ENCODE measurements at regions not wholly inside any gene's neighbourhood (a gene's known extent, or its start where the extent isn't known, plus 50 kb on each side); places are given as distances from the start of the nearest gene placed in this dataset.

DNA sequence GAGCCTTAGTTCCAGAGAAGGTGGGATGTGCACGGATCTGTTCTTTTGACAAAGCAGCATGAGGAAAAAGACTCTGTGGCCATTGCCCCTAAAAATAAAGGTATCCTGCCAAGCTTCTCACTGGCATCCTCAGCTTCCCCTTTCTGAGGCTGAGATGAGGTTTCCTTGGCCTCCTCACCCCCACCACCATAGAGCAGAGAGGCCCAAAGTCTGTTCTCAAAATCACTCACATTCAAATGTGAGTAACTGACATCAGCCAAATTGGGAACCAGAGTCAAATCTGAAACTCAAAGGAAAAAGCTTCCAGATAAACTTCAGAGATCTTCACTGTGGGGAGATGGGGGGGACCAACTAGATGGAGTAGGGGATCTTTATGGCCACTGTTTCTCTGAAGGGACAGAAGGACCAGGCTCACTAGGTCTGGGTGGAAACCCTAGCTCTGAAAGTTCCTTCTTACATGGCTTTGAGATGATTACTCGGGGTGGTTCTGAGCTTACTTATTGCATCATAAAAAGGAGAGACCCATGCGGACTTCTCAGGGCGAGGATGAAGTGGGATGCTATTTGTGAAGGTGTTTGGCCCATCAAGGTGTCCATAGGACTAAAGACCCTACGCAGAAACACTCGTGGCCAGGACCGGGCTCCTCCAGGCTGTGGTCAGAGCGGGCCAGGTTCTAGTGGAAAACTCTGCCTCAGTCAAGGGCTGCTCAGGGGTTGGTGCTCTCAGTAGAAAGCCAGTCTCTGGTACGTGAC, 61.5 kb upstream of the MEF2A start:
- TF ChIP-seq EP300 (IDR thresholded peaks at IDR 0.05; ENCODE audit: borderline replicate concordance) = no peak

DNA sequence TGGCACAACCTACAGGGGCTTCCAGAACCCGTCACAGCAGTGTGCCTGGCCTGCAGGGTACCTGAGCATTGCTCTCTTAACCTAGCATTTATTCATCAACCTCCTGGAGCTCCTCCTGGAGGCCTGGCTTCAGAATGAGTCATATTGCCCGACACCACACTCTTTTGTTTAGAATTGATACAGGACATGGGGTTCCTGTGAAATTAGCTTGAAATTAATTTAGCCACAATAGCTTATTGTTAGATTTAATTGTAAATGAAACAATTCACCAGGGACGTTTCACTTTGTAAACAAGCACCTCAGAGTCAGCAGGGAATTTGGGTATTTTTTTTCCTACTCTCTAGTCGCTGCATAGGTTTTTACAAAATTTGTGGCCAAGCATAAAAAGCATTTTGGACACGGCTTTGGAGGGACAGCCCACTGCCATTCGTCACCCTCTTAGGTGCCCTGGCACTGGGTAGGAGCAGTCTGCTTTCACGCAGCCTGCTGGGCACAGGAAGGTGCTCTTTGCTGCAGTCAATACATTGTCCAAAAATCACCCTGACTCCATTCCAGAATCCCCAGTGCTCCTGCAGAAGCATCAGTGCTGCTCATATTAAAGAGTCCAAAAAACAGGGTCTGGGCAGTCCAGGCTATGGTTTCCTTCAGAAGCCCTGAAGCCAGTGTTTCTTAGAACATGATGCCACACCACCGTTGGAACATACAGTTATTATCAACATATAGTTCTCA, 60.8 kb upstream of the MEF2A start:
- TF ChIP-seq ZBTB7A (IDR thresholded peaks at IDR 0.05; ENCODE audit: low read depth) = no peak
- TF ChIP-seq NFIC (IDR thresholded peaks at IDR 0.05) = no peak
- TF ChIP-seq RAD21 (IDR thresholded peaks at IDR 0.05; ENCODE audit: low read depth) = peak; percentile 36; the same call in 1 of the 2 replicates
- TF ChIP-seq EGR1 (IDR thresholded peaks at IDR 0.05) = no peak

DNA sequence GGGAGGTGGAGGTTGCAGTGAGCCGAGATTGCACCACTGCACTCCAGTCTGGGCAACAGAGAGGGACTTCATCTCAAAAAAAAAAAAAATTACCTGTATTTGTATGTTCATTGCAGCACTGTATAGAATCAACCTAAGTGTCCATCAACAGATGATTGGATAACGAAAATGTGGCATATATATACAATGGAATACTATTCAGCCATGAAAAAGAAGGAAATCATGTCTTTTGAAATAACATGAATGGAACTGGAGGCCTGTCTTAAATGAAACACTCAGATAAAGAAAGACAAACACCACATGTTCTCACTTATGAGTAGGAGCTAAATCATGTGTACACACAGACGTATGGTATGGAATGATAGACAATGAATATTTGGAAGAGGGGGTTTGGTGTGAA, 59.4 kb upstream of the MEF2A start:
- TF ChIP-seq CEBPB (IDR thresholded peaks at IDR 0.05) (no peak), CREB1 (IDR thresholded peaks at IDR 0.05; ENCODE audit: low read depth) (no peak), ZBTB7A (IDR thresholded peaks at IDR 0.05; ENCODE audit: low read depth) (no peak), EP300 (IDR thresholded peaks at IDR 0.05; ENCODE audit: borderline replicate concordance) (no peak)
- TF ChIP-seq, protein P1, sequence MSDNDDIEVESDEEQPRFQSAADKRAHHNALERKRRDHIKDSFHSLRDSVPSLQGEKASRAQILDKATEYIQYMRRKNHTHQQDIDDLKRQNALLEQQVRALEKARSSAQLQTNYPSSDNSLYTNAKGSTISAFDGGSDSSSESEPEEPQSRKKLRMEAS (IDR thresholded peaks at IDR 0.05) = no peak

DNA sequence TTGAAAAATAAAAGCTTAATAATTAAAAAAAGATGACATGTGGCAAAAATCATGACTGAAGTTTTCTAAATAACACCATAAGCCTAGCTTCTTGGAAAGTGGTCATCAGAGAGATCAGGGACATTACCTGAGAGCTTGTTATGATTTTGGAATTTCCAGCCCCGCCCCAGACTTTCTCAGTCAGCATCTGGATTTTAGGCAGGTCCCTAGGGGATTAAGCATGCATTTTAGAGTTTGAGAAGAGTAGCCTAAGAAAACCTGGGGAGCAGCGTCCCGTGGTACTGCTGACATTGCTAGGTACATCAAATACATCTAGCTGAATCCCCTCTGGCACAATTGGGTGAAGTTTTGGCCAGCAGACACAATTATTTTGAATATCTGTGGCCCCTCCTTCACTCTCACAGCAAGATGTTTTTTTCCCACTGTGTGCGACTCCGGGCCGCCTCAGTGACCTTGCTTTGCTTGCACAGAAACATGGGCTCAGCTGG, 58.7 kb upstream of the MEF2A start:
- TF ChIP-seq, protein P1 (IDR thresholded peaks at IDR 0.05) = no peak
- TF ChIP-seq NFIC (IDR thresholded peaks at IDR 0.05) = no peak

DNA sequence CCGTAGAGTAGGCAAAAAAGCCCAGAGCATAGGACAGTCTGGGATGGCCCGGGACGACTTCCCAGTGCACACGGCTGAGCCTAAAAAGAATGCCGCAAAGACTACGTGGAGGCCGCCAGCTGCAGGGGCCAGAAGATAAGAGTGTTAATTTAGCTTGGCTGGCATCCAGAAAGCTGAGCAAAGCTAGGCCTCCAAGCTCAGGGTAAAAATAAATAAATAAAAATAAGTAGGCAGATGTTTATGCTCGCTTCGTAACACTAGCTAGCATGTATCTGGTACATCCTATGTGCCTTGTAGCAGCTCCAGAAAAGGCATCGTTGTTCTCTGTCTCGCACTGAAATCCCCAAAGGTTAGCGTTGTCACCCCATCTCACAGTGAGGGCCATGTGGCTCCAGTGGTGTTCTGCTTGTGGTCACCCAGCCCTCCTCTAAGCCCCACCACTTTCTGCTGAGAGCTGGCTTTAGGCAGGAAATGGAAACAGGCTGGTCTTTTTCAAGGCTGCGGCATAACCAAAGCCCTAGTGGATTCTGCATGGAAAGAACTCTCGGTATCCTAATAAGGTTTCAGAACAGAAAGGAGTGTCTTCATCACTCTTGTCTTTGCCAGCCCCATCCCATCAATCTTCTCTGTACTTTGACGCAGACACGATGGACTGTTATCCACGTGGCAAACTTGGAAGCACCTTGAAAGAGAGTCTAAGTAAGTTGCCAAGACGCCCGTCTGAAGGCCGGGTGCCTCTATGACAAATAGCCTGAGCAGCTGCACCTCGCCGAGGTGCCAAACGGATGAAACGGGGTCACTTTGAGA, 58.1 kb upstream of the MEF2A start:
- TF ChIP-seq EGR1 (IDR thresholded peaks at IDR 0.05) (no peak), TAF1 (IDR thresholded peaks at IDR 0.05; ENCODE audit: low read depth) (no peak), NFIC (IDR thresholded peaks at IDR 0.05) (no peak), CEBPB (IDR thresholded peaks at IDR 0.05) (no peak), YY1 (IDR thresholded peaks at IDR 0.05; ENCODE audit: low read depth) (no peak), ZBTB7A (IDR thresholded peaks at IDR 0.05; ENCODE audit: low read depth) (no peak), RAD21 (IDR thresholded peaks at IDR 0.05; ENCODE audit: low read depth) (no peak), TCF12 (IDR thresholded peaks at IDR 0.05; ENCODE audit: low read depth) (no peak), EP300 (IDR thresholded peaks at IDR 0.05; ENCODE audit: borderline replicate concordance) (no peak), CREB1 (IDR thresholded peaks at IDR 0.05; ENCODE audit: low read depth) (no peak), FOXM1 (IDR thresholded peaks at IDR 0.05; ENCODE audit: borderline replicate concordance, low read depth) (no peak), TEAD4 (IDR thresholded peaks at IDR 0.05) (no peak)
- TF ChIP-seq, protein P2, sequence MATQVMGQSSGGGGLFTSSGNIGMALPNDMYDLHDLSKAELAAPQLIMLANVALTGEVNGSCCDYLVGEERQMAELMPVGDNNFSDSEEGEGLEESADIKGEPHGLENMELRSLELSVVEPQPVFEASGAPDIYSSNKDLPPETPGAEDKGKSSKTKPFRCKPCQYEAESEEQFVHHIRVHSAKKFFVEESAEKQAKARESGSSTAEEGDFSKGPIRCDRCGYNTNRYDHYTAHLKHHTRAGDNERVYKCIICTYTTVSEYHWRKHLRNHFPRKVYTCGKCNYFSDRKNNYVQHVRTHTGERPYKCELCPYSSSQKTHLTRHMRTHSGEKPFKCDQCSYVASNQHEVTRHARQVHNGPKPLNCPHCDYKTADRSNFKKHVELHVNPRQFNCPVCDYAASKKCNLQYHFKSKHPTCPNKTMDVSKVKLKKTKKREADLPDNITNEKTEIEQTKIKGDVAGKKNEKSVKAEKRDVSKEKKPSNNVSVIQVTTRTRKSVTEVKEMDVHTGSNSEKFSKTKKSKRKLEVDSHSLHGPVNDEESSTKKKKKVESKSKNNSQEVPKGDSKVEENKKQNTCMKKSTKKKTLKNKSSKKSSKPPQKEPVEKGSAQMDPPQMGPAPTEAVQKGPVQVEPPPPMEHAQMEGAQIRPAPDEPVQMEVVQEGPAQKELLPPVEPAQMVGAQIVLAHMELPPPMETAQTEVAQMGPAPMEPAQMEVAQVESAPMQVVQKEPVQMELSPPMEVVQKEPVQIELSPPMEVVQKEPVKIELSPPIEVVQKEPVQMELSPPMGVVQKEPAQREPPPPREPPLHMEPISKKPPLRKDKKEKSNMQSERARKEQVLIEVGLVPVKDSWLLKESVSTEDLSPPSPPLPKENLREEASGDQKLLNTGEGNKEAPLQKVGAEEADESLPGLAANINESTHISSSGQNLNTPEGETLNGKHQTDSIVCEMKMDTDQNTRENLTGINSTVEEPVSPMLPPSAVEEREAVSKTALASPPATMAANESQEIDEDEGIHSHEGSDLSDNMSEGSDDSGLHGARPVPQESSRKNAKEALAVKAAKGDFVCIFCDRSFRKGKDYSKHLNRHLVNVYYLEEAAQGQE (IDR thresholded peaks at IDR 0.05; ENCODE audit: low read depth) = no peak
- TF ChIP-seq, protein P1 (IDR thresholded peaks at IDR 0.05) = no peak
- TF ChIP-seq, protein P3, sequence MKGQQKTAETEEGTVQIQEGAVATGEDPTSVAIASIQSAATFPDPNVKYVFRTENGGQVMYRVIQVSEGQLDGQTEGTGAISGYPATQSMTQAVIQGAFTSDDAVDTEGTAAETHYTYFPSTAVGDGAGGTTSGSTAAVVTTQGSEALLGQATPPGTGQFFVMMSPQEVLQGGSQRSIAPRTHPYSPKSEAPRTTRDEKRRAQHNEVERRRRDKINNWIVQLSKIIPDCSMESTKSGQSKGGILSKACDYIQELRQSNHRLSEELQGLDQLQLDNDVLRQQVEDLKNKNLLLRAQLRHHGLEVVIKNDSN (IDR thresholded peaks at IDR 0.05) = no peak

DNA sequence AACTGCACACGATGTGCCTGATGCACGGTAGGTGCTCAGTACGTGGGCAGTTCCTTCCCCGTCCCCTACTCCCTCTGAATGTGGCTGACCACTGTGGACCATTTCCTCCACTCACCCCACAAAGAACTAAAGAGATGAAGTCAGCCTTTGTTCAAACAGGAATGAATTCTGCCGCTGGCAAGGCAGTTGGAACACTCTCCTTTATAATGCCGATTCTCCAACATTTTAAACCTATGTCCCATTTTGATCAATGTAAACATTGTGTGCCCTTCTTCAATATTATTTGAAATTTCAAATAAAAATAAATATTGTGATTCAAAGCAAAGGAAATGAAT, 57.5 kb upstream of the MEF2A start:
- TF ChIP-seq YY1 (IDR thresholded peaks at IDR 0.05; ENCODE audit: low read depth) (no peak), CREB1 (IDR thresholded peaks at IDR 0.05; ENCODE audit: low read depth) (no peak)
- TF ChIP-seq, protein P1 (IDR thresholded peaks at IDR 0.05) = no peak

DNA sequence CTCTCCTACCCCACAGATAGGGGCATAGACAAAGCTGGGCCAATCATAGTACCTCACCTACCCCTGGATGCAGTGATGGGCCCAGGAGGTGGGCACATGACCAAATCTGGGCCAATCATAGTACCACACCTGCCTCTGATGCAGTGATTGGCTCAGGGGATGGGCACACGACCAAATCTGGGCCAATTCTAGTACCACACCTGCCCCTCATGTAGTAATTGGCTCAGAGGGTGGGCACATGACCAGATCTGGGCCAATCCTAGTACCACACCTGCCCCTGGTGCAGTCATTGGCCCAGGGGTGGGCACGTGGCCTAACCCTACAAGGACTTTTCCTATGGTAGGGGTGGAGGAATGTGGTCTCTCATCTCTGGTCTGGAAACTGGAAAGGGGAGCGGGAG, 56.9 kb upstream of the MEF2A start:
- TF ChIP-seq TAF1 (IDR thresholded peaks at IDR 0.05; ENCODE audit: low read depth) (no peak), EP300 (IDR thresholded peaks at IDR 0.05; ENCODE audit: borderline replicate concordance) (no peak), TEAD4 (IDR thresholded peaks at IDR 0.05) (no peak), RAD21 (IDR thresholded peaks at IDR 0.05; ENCODE audit: low read depth) (no peak), ZBTB7A (IDR thresholded peaks at IDR 0.05; ENCODE audit: low read depth) (no peak)
- TF ChIP-seq, protein P3 (IDR thresholded peaks at IDR 0.05) = peak; percentile 28; the same call in 1 of the 2 replicates

Data from Ishikawa (cell line).